ENCODE measurements at regions not wholly inside any gene's neighbourhood (a gene's known extent, or its start where the extent isn't known, plus 50 kb on each side); places are given as distances from the start of the nearest gene placed in this dataset.

DNA sequence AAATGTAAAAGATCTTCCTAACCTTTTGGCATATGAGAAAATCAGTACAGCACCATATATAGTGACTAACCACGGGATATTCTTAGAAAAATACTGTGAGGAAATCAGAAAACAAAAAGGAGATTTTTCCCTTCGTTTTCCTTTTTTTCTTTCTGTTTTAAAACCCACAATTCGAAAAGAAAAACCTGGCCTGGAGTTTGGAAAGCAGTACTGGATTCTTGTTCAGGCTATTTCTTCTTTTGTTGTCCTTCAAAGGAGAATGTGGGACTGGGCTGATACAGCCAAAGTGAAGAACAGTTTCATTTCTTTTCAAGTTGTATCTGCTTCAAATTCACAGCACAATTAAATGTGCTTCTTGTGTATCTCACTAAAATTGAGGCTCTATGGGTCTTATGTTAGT is 156.8 kb upstream of the PHYHIPL start:
- H3K4me3 ChIP-seq = peak overlapping the region in 1 of 2 donors; percentile 9
- H3K27me3 ChIP-seq = no peaks in the 10 kb centered on the region
- WGBS, 2 donors (ENCODE audit: low coverage in 1 of 2) = 10 to 36% methylated on average over 3 of the region's 3 CpGs
- no peak for ATAC-seq
- no peaks in the 10 kb centered on the region for H3K9me3 ChIP-seq
- H3K4me1 ChIP-seq = no peaks in the 10 kb centered on the region
- TF ChIP-seq POLR2AphosphoS5 (IDR thresholded peaks at IDR 0.05) (no peak), EP300 (IDR thresholded peaks at IDR 0.05) (no peak), POLR2A (IDR thresholded peaks at IDR 0.05) (no peak)
- TF ChIP-seq, protein P1, sequence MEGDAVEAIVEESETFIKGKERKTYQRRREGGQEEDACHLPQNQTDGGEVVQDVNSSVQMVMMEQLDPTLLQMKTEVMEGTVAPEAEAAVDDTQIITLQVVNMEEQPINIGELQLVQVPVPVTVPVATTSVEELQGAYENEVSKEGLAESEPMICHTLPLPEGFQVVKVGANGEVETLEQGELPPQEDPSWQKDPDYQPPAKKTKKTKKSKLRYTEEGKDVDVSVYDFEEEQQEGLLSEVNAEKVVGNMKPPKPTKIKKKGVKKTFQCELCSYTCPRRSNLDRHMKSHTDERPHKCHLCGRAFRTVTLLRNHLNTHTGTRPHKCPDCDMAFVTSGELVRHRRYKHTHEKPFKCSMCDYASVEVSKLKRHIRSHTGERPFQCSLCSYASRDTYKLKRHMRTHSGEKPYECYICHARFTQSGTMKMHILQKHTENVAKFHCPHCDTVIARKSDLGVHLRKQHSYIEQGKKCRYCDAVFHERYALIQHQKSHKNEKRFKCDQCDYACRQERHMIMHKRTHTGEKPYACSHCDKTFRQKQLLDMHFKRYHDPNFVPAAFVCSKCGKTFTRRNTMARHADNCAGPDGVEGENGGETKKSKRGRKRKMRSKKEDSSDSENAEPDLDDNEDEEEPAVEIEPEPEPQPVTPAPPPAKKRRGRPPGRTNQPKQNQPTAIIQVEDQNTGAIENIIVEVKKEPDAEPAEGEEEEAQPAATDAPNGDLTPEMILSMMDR (IDR thresholded peaks at IDR 0.05) = no peak
- H3K27ac ChIP-seq = peak overlapping the region in 3 of 4 donors; percentile 21 to 46 (median 23)
- no peaks in the 10 kb centered on the region for H3K36me3 ChIP-seq

DNA sequence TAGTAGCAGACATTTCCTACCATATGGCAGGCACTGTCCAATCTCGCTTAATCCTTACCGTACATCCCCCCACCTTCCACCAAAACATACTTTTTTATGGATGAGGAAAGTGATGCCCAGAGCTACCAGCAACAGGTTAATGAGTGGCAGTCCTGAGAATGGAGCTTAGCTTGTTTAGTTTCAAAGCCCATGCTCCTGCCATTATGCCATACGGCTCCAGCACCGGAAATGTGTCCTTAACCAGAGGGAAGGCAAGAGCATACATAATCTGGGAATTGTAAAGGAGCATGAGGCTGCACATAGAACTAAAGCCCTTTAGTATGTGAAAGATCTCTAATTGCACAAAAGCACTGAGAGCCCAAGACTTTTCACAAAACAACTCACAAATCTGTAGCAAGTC is 155.9 kb upstream of the PHYHIPL start:
- 84 to 100% methylated on average over 3 to 4 of the region's 4 CpGs for WGBS, 2 donors (ENCODE audit: low coverage in 1 of 2)
- Histone ChIP-seq H3K4me3 (no peak overlapping the region), H3K36me3 (no peaks in the 10 kb centered on the region), H3K9me3 (no peaks in the 10 kb centered on the region), H3K4me1 (no peaks in the 10 kb centered on the region), H3K27me3 (no peaks in the 10 kb centered on the region), H3K27ac (no peak overlapping the region)
- TF ChIP-seq EP300 (IDR thresholded peaks at IDR 0.05) (no peak), POLR2A (IDR thresholded peaks at IDR 0.05) (no peak), POLR2AphosphoS5 (IDR thresholded peaks at IDR 0.05) (no peak)
- TF ChIP-seq, protein P1 (IDR thresholded peaks at IDR 0.05) = no peak
- no peak for ATAC-seq

DNA sequence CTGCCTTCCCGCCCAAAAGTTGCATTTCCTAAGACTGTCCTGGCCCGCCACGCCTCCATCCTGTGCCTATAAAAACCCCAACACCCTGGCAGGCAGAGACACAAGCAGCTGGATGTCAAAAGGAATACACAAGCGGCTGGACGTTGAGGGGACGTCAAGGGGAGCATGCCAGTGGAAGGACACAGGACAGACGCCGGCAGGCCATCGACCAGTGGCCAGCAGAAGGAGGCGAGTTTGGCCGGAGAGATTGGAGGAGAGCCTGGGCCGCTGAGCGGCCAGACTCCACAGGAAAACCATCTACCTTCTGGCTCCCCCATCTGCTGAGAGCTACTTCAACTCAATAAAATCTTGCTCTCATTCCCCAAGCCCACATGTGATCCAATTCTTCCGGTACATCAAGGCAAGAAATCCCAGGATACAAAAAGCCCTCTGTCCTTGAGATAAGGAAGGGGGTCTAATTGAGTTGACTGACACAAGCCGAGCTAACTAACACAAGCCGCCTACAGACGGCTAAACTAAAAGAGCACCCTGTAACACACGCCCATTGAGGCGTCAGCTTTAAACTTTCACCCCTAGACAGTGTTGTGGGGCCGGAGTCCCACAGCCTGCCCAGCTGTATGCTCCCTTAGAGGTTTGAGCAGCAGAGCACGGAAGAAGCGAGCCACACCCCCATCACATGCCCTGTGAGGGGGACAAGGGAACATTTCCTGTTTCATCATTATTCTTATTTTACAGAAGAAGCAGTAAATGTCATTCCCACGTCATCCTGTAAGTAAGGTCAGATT is 150.3 kb upstream of the PHYHIPL start:
- Histone ChIP-seq H3K4me1 (no peaks in the 10 kb centered on the region), H3K36me3 (no peaks in the 10 kb centered on the region), H3K27ac (no peak overlapping the region), H3K4me3 (no peak overlapping the region), H3K9me3 (no peaks in the 10 kb centered on the region), H3K27me3 (no peaks in the 10 kb centered on the region)
- TF ChIP-seq POLR2A (IDR thresholded peaks at IDR 0.05) (no peak), POLR2AphosphoS5 (IDR thresholded peaks at IDR 0.05) (no peak)
- TF ChIP-seq, protein P1 (IDR thresholded peaks at IDR 0.05) = no peak
- no peak for ATAC-seq
- 84% methylated on average over 12 of the region's 23 CpGs; no CpG with 5 or more reads in 1 of the 2 donors for WGBS, 2 donors (ENCODE audit: low coverage in 1 of 2)

DNA sequence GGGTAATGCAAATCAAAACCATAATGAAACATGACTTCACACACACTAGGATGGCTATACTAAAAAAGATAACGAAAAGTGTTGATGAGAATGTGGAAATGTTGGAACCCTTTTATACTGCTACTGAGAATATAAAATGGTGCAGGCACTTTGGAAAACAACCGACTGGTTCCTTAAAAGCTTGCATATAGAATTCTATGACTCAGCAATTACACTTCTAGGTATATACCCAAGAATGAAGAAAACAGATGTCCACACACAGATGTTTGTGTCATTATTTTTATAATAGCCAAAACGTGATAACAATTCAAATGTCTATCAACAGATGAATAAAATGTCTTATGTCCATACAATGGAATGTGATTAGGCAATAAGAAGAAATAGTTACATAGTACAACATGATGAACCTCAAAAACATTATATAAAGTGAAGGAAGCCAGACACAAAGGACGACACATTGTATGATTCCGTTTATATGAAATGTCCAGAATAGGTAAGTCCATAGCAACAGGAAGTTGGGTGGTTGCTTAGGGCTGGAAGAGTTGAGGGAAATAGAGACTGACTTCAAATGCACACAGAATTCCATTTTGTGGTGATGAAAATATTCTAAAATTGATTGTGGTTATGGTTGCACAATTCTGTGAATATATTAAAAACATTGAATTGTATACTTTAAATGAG is 148.3 kb upstream of the PHYHIPL start:
- no peak for ATAC-seq
- no peaks in the 10 kb centered on the region for H3K27me3 ChIP-seq
- H3K9me3 ChIP-seq = no peaks in the 10 kb centered on the region
- H3K27ac ChIP-seq = no peak overlapping the region
- no peaks in the 10 kb centered on the region for H3K36me3 ChIP-seq
- no peak overlapping the region for H3K4me3 ChIP-seq
- TF ChIP-seq POLR2A (IDR thresholded peaks at IDR 0.05) = no peak
- TF ChIP-seq POLR2AphosphoS5 (IDR thresholded peaks at IDR 0.05) = no peak
- no peak for TF ChIP-seq EP300 (IDR thresholded peaks at IDR 0.05)
- TF ChIP-seq, protein P1 (IDR thresholded peaks at IDR 0.05) = no peak
- 65 to 74% methylated on average over 5 of the region's 5 CpGs for WGBS, 2 donors (ENCODE audit: low coverage in 1 of 2)
- no peaks in the 10 kb centered on the region for H3K4me1 ChIP-seq
